ENCODE measurements at regions not wholly inside any gene's neighbourhood (a gene's known extent, or its start where the extent isn't known, plus 50 kb on each side); places are given as distances from the start of the nearest gene placed in this dataset.

GRCh38 chr7:79823246-79823951 lies 311.2 kb upstream of the GNAI1 start:
- TF ChIP-seq CTCF (IDR thresholded peaks at IDR 0.05), result no peak

- no peak for TF ChIP-seq CTCF (IDR thresholded peaks at IDR 0.05)
Observed at GRCh38 chr7:79822620-79823240, 311.9 kb upstream of the GNAI1 start.

- TF ChIP-seq CTCF (IDR thresholded peaks at IDR 0.05), result no peak
Observed at GRCh38 chr7:79820387-79820786, 314.2 kb upstream of the GNAI1 start.

GRCh38 chr7:79810916-79811315 lies 323.7 kb upstream of the GNAI1 start:
- TF ChIP-seq CTCF (IDR thresholded peaks at IDR 0.05), result no peak

- TF ChIP-seq CTCF (IDR thresholded peaks at IDR 0.05), result 0 out of 2 replicates have a peak, but pooled peaks have one; percentile 28
Observed at GRCh38 chr7:79806161-79806734, 328.4 kb upstream of the GNAI1 start.

- no peak for TF ChIP-seq CTCF (IDR thresholded peaks at IDR 0.05)
Observed at GRCh38 chr7:79790656-79791262, 337.3 kb upstream of the MAGI2 start.

- TF ChIP-seq CTCF (IDR thresholded peaks at IDR 0.05), result no peak
Observed at GRCh38 chr7:79789584-79790345, 336.3 kb upstream of the MAGI2 start.

All from LNCAP (cell line).